Uterus (tissue), 3 donors: ENCODE measurements at regions not wholly inside any gene's neighbourhood (a gene's known extent, or its start where the extent isn't known, plus 50 kb on each side); places are given as distances from the start of the nearest gene placed in this dataset.

ENCODE experiments used
- DNase-seq, 2 donors: peaks; one replicate each; pipeline ENCODE4 v3.0.0-alpha.2; 2019 to 2020
- H3K27ac ChIP-seq, 2 donors: fragments of 200-600 bp; sonication (generic); 1 replicate in 1 of 2; 2 replicates in 1 of 2; pipeline ENCODE4 v1.5.1; 2016 to 2018
- H3K27me3 ChIP-seq, 2 donors: fragments of 200-600 bp; sonication (generic); one replicate each; pipeline ENCODE4 v1.5.1; 2018 to 2019; ENCODE audit warnings: control low read depth in 1 of 2
- H3K36me3 ChIP-seq, 2 donors: fragments of 200-600 bp; sonication (generic); one replicate each; pipeline ENCODE4 v1.5.1; 2019; ENCODE audit warnings: control low read depth in 1 of 2
- H3K4me1 ChIP-seq, 2 donors: fragments of 200-600 bp; sonication (generic); one replicate each; pipeline ENCODE4 v1.5.1; 2018 to 2019; ENCODE audit warnings: control low read depth in 1 of 2
- H3K4me3 ChIP-seq, 2 donors: fragments of 200-600 bp; sonication (generic); 1 replicate in 1 of 2; 2 replicates in 1 of 2; pipeline ENCODE4 v1.5.1; 2018 to 2019; ENCODE audit warnings: mild to moderate bottlenecking in 1 of 2
- H3K9me3 ChIP-seq, 2 donors: fragments of 200-600 bp; sonication (generic); one replicate each; pipeline ENCODE4 v1.5.1; 2019; ENCODE audit warnings: control low read depth in 1 of 2
- CTCF ChIP-seq, 4 experiments: fragments of 200-600 bp in 2 of 4; fragments of 450-650 bp in 2 of 4; sonication (generic) in 2 of 4; IDR thresholded peaks; one replicate each; pipeline ENCODE4 v1.5.1; 2016 to 2019; ENCODE audit warnings: antibody characterized with exemption in 4 of 4, mild to moderate bottlenecking in 2 of 4, moderate library complexity in 1 of 4
- POLR2A ChIP-seq, 2 donors: fragments of 450-650 bp; IDR thresholded peaks; one replicate each; pipeline ENCODE4 v1.6.1; 2016; ENCODE audit warnings: antibody characterized with exemption in 2 of 2, mild to moderate bottlenecking in 1 of 2, moderate library complexity in 1 of 2
- intact Hi-C: fragments of 100-400 bp; cut with DNase I; formaldehyde crosslinking; loops from one replicate; pipeline ENCODE4 v1.15.1; 2023; ENCODE audit warnings: low total_unique reads
- donor health status: DM: yes; HTN: yes; CAD: no.

- intact Hi-C loops = no loop called here
These were observed 67.5 kb upstream of the ZBED5 start for GRCh38 chr11:10925149-10925926.

GRCh38 chr11:10923882-10924281 lies 66.0 kb upstream of the ZBED5 start:
- H3K4me1 ChIP-seq = no peaks in the 10 kb centered on the region
- no peak for DNase-seq
- TF ChIP-seq CTCF (IDR thresholded peaks at IDR 0.05) (no peak), POLR2A (IDR thresholded peaks at IDR 0.05) (no peak)
- H3K27ac ChIP-seq = no peak overlapping the region
- no peaks in the 10 kb centered on the region for H3K9me3 ChIP-seq
- no peaks in the 10 kb centered on the region for H3K36me3 ChIP-seq
- H3K4me3 ChIP-seq = no peak overlapping the region
- intact Hi-C loops = no loop called here
- H3K27me3 ChIP-seq = no peaks in the 10 kb centered on the region

More at GRCh38 chr11:10925149-10925926, 67.5 kb upstream of the ZBED5 start:
- H3K9me3 ChIP-seq = no peaks in the 10 kb centered on the region
- no peaks in the 10 kb centered on the region for H3K36me3 ChIP-seq
- no peak overlapping the region for H3K27ac ChIP-seq
- DNase-seq = no peak
- TF ChIP-seq POLR2A (IDR thresholded peaks at IDR 0.05) (no peak), CTCF (IDR thresholded peaks at IDR 0.05) (no peak)
- H3K4me1 ChIP-seq = no peaks in the 10 kb centered on the region
- no peak overlapping the region for H3K4me3 ChIP-seq
- no peaks in the 10 kb centered on the region for H3K27me3 ChIP-seq

DNA sequence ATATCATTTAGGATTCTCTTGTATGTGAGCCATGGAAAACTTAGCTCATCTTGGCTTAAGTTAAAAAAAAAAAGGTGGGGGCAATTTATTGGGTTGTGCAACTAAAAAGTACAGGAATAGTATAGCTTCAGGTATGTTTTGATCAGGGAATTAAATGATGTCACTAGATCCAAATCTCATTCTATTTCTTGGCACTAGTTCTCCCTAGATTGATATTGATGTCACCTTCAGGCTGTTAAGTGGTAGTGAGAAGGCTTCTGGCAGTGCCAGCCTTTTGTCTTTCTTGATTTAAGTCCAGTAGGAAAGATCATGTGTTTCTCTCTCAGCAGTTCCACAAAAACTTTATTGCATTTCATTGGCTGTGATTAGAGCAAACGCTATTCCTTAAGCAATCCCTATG lies 65.0 kb upstream of the ZBED5 start:
- no peak for DNase-seq
- Histone ChIP-seq H3K27me3 (no peaks in the 10 kb centered on the region), H3K36me3 (no peaks in the 10 kb centered on the region), H3K9me3 (no peaks in the 10 kb centered on the region), H3K4me1 (no peaks in the 10 kb centered on the region), H3K27ac (no peak overlapping the region), H3K4me3 (no peak overlapping the region)
- intact Hi-C loops = no loop called here
- no peak for TF ChIP-seq POLR2A (IDR thresholded peaks at IDR 0.05)
- no peak for TF ChIP-seq CTCF (IDR thresholded peaks at IDR 0.05)

- Histone ChIP-seq H3K4me3 (no peak overlapping the region), H3K36me3 (no peaks in the 10 kb centered on the region), H3K9me3 (no peaks in the 10 kb centered on the region), H3K27ac (no peak overlapping the region), H3K4me1 (no peaks in the 10 kb centered on the region), H3K27me3 (no peaks in the 10 kb centered on the region)
- intact Hi-C loops = no loop called here
- DNase-seq = no peak
- TF ChIP-seq POLR2A (IDR thresholded peaks at IDR 0.05) (no peak), CTCF (IDR thresholded peaks at IDR 0.05) (no peak)
These were observed 63.0 kb upstream of the ZBED5 start for GRCh38 chr11:10920875-10921274.

- no peaks in the 10 kb centered on the region for H3K4me1 ChIP-seq
- no peak for DNase-seq
- intact Hi-C loops = no loop called here
- H3K27ac ChIP-seq = no peak overlapping the region
- no peaks in the 10 kb centered on the region for H3K27me3 ChIP-seq
- no peak overlapping the region for H3K4me3 ChIP-seq
- TF ChIP-seq CTCF (IDR thresholded peaks at IDR 0.05) (no peak), POLR2A (IDR thresholded peaks at IDR 0.05) (no peak)
- no peaks in the 10 kb centered on the region for H3K9me3 ChIP-seq
- H3K36me3 ChIP-seq = no peaks in the 10 kb centered on the region
These were observed 62.4 kb upstream of the ZBED5 start for GRCh38 chr11:10920205-10920604.
